Neuronal stem cell (in vitro differentiated cells): ENCODE measurements at regions not wholly inside any gene's neighbourhood (a gene's known extent, or its start where the extent isn't known, plus 50 kb on each side); places are given as distances from the start of the nearest gene placed in this dataset.
"Not testable (repeated sequence)": the region's sequence is repeated elsewhere in the genome, so short reads cannot be mapped to it uniquely, and the experiment has no call there.

ENCODE experiments used
- DNase-seq: peaks from one replicate; pipeline ENCODE4 v3.0.0-alpha.2; 2013; ENCODE audit warnings: low spot score
- H2AFZ ChIP-seq: one replicate; pipeline ENCODE4 v1.6.1; 2013; ENCODE audit warnings: mild to moderate bottlenecking, low read length, inconsistent platforms
- H2AK5ac ChIP-seq: 2 replicates; pipeline ENCODE4 v1.6.1; 2013; ENCODE audit warnings: low read depth, mild to moderate bottlenecking, inconsistent platforms, low read length, moderate library complexity, mixed read lengths
- H2BK120ac ChIP-seq: 2 replicates; pipeline ENCODE4 v1.6.1; 2013; ENCODE audit warnings: low read depth, mild to moderate bottlenecking, inconsistent platforms, low read length, moderate library complexity, mixed read lengths
- H2BK12ac ChIP-seq: one replicate; pipeline ENCODE4 v1.6.1; 2013; ENCODE audit warnings: low read length, inconsistent platforms
- H2BK15ac ChIP-seq: 2 replicates; pipeline ENCODE4 v1.6.1; 2013; ENCODE audit warnings: mild to moderate bottlenecking, low read length, inconsistent platforms, mixed read lengths
- H2BK5ac ChIP-seq: one replicate; pipeline ENCODE4 v1.6.1; 2013; ENCODE audit warnings: inconsistent platforms, mild to moderate bottlenecking, low read length, moderate library complexity
- H3K14ac ChIP-seq: one replicate; pipeline ENCODE4 v1.6.1; 2013; ENCODE audit warnings: low read length, inconsistent platforms
- H3K18ac ChIP-seq: 2 replicates; pipeline ENCODE4 v1.6.1; 2013; ENCODE audit warnings: low read length, inconsistent platforms
- H3K23ac ChIP-seq: 2 replicates; pipeline ENCODE4 v1.6.1; 2013; ENCODE audit warnings: low read depth, mild to moderate bottlenecking, mixed read lengths, low read length, inconsistent platforms; ENCODE audit not compliant: poor library complexity
- H3K27ac ChIP-seq: replicated peaks from 3 replicates; pipeline ENCODE4 v1.5.1; 2013; ENCODE audit warnings: low read length, inconsistent platforms
- H3K27me3 ChIP-seq, 3 experiments: 2 replicates each; pipeline ENCODE4 v1.6.1; 2013; ENCODE audit warnings: low read length in 3 of 3, mild to moderate bottlenecking in 2 of 3, inconsistent platforms in 1 of 3, low read depth in 1 of 3, mixed read lengths in 1 of 3, moderate library complexity in 1 of 3; ENCODE audit not compliant: control insufficient read depth in 3 of 3, insufficient read depth in 3 of 3
- H3K36me3 ChIP-seq, 2 donors: replicated peaks in 1 of 2; 2 replicates each; pipeline ENCODE4 v1.6.1; 2013; ENCODE audit warnings: low read length in 2 of 2; ENCODE audit not compliant: control insufficient read depth in 2 of 2, insufficient read depth in 2 of 2
- H3K4ac ChIP-seq: 2 replicates; pipeline ENCODE4 v1.6.1; 2013; ENCODE audit warnings: inconsistent platforms, mild to moderate bottlenecking, low read length, moderate library complexity
- H3K4me1 ChIP-seq, 2 donors: 1 replicate in 1 of 2; 2 replicates in 1 of 2; pipeline ENCODE4 v1.6.1; 2013; ENCODE audit warnings: low read length in 2 of 2, low read depth in 1 of 2; ENCODE audit not compliant: control insufficient read depth in 2 of 2, insufficient read depth in 1 of 2
- H3K4me2 ChIP-seq: one replicate; pipeline ENCODE4 v1.6.1; 2013; ENCODE audit warnings: mild to moderate bottlenecking, low read length, inconsistent platforms; ENCODE audit not compliant: insufficient read depth, poor library complexity, severe bottlenecking
- H3K4me3 ChIP-seq, 2 donors: 2 replicates each; pipeline ENCODE4 v1.5.1; 2013; ENCODE audit warnings: low read length in 2 of 2, mild to moderate bottlenecking in 2 of 2, inconsistent platforms in 1 of 2, moderate library complexity in 1 of 2
- H3K79me1 ChIP-seq: one replicate; pipeline ENCODE4 v1.6.1; 2013; ENCODE audit warnings: low read depth, mild to moderate bottlenecking, inconsistent platforms, low read length, moderate library complexity
- H3K9ac ChIP-seq: one replicate; pipeline ENCODE4 v1.6.1; 2013; ENCODE audit warnings: mild to moderate bottlenecking, low read depth, low read length, inconsistent platforms; ENCODE audit not compliant: poor library complexity
- H3K9me3 ChIP-seq, 2 donors: replicated peaks in 1 of 2; 2 replicates each; pipeline versions ENCODE3 to v1.6.1; 2013; ENCODE audit warnings: low read length in 2 of 2, mild to moderate bottlenecking in 2 of 2, inconsistent platforms in 1 of 2, low read depth in 1 of 2, mixed read lengths in 1 of 2, moderate library complexity in 1 of 2; ENCODE audit not compliant: control insufficient read depth in 2 of 2, insufficient read depth in 1 of 2
- H4K8ac ChIP-seq: one replicate; pipeline ENCODE4 v1.6.1; 2013; ENCODE audit warnings: low read depth, mild to moderate bottlenecking, inconsistent platforms, low read length, moderate library complexity
- H4K91ac ChIP-seq: one replicate; pipeline ENCODE4 v1.6.1; 2013; ENCODE audit warnings: low read length, low read depth, mild to moderate bottlenecking, inconsistent platforms; ENCODE audit not compliant: poor library complexity
- WGBS, 2 donors: extraction: QIAGEN DNeasy Blood & Tissue Kit; methylation state at CpG; one replicate each; pipeline ENCODE4 v1.1.7; 2013; ENCODE audit warnings: missing lambda C conversion rate in 2 of 2, mixed read lengths in 1 of 2; ENCODE audit not compliant: insufficient read length in 2 of 2, insufficient replicate concordance in 1 of 2; ENCODE audit errors: extremely low coverage in 2 of 2; 5-methylcytosine and 5-hydroxymethylcytosine counted together

- no peak overlapping the region for H3K4me3 ChIP-seq
- H2AK5ac ChIP-seq, result no peak overlapping the region
- no peak for DNase-seq
- no CpG with 5 or more reads among the region's 7 CpGs for WGBS, 2 donors
- H2BK15ac ChIP-seq, result no peak overlapping the region
- no peaks in the 10 kb centered on the region for H3K36me3 ChIP-seq
- H4K8ac ChIP-seq, result no peak overlapping the region
- no peak overlapping the region for H2BK120ac ChIP-seq
- no peak overlapping the region for H2AFZ ChIP-seq
- H3K14ac ChIP-seq, result no peak overlapping the region
- no peak overlapping the region for H2BK12ac ChIP-seq
- no peaks in the 10 kb centered on the region for H3K9me3 ChIP-seq
- no peaks in the 10 kb centered on the region for H3K4me1 ChIP-seq
- no peak overlapping the region for H3K23ac ChIP-seq
- no peak overlapping the region for H3K18ac ChIP-seq
- no peaks in the 10 kb centered on the region for H3K27me3 ChIP-seq
- H3K4ac ChIP-seq, result no peak overlapping the region
- no peak overlapping the region for H3K4me2 ChIP-seq
- H2BK5ac ChIP-seq, result no peak overlapping the region
- no peak overlapping the region for H4K91ac ChIP-seq
- H3K79me1 ChIP-seq, result peaks cover 3% of the 10 kb centered on the region
- H3K27ac ChIP-seq, result no peak overlapping the region
- no peak overlapping the region for H3K9ac ChIP-seq
These were observed 130.0 kb upstream of the ZNF217 start for GRCh38 chr20:53723621-53724020.

DNA sequence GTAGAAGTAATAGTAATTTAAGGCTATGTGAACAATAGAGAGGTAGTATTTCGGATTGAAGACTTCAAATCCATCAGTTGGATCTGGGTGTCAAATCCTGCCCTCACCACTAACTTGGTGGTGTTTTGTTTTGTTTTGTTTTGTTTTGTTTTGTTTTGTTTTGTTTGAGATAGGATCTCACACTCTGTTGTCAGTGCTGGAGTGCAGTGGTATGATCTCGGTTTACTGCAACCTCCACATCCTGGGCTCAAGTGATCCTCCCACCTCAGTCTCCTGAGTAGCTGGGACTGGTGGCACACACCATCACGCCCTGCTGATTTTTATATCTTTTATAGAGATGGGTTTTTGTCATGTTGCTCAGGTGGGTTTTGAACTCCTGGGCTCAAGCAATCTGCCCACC, 129.4 kb upstream of the ZNF217 start:
- H3K36me3 ChIP-seq, result no peaks in the 10 kb centered on the region
- H3K9ac ChIP-seq, result no peak overlapping the region
- H3K18ac ChIP-seq, result no peak overlapping the region
- no peaks in the 10 kb centered on the region for H3K27me3 ChIP-seq
- H3K23ac ChIP-seq, result no peak overlapping the region
- H2AK5ac ChIP-seq, result no peak overlapping the region
- no peak overlapping the region for H2BK5ac ChIP-seq
- H3K14ac ChIP-seq, result no peak overlapping the region
- H3K4me2 ChIP-seq, result no peak overlapping the region
- no peak overlapping the region for H3K4ac ChIP-seq
- no peak overlapping the region for H2BK120ac ChIP-seq
- H3K4me1 ChIP-seq, result no peaks in the 10 kb centered on the region
- H3K4me3 ChIP-seq, result no peak overlapping the region
- H4K8ac ChIP-seq, result no peak overlapping the region
- no peak overlapping the region for H4K91ac ChIP-seq
- H2AFZ ChIP-seq, result no peak overlapping the region
- H3K9me3 ChIP-seq, result no peaks in the 10 kb centered on the region
- peaks cover 3% of the 10 kb centered on the region for H3K79me1 ChIP-seq
- H2BK15ac ChIP-seq, result no peak overlapping the region
- no peak for DNase-seq
- WGBS, 2 donors, result no CpG with 5 or more reads among the region's 3 CpGs
- no peak overlapping the region for H2BK12ac ChIP-seq
- H3K27ac ChIP-seq, result no peak overlapping the region

DNA sequence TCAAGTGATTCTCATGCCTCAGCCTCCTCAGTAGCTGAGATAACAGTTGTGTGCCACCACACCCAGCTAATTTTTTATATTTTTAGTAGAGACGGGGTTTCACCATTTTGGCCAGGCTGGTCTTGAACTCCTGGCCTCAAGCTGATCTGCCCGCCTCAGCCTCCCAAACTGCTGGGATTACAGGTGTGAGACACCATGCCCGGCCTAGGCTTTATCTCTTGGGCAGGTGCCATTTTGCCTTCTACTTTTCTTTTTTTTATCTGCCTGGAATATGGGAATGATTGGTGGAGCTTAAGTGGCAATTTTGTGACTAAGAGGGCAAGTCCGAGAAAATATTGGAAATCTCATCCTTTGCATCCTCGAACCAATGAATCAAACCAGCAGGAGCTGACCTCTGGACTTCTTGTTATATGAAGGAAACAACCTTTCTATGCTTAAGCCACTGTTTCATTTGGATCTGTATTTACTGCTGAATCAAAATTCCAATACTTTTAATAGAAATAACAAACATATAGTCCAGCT, 128.9 kb upstream of the ZNF217 start:
- Histone ChIP-seq H2BK15ac (no peak overlapping the region), H3K36me3 (no peaks in the 10 kb centered on the region), H3K4me3 (no peak overlapping the region), H3K27ac (no peak overlapping the region), H3K9me3 (no peaks in the 10 kb centered on the region), H4K8ac (no peak overlapping the region), H4K91ac (no peak overlapping the region), H2AFZ (no peak overlapping the region), H3K14ac (no peak overlapping the region), H3K79me1 (peaks cover 3% of the 10 kb centered on the region), H2BK120ac (no peak overlapping the region), H3K18ac (no peak overlapping the region), H3K4me2 (no peak overlapping the region), H3K4ac (no peak overlapping the region), H3K27me3 (no peaks in the 10 kb centered on the region), H2BK5ac (no peak overlapping the region), H3K23ac (no peak overlapping the region), H2AK5ac (no peak overlapping the region), H3K4me1 (no peaks in the 10 kb centered on the region), H2BK12ac (no peak overlapping the region), H3K9ac (no peak overlapping the region)
- WGBS, 2 donors, result no CpG with 5 or more reads among the region's 5 CpGs
- no peak for DNase-seq

DNA sequence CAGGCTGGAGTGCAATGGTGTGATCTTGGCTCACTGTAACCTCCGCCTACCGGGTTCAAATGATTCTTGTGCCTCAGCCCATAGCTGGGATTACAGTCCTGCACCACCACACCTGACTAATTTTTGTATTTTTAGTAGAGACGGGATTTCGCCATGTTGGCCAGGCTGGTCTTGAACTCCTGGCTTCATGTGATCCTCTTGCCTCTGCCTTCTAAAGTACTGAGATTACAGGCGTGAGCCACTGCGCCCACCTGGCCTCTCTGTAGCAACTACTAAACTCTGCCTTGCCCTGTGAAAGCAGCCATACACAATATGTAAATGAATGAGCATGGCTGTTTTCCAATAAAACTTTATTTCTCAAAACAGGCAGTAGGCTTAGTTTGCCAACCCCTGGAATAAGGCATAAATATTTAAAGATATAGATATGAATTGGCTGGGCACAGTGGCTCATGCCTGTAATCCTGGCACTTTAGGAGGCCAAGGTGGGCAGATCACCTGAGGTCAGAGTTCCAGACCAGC, 127.9 kb upstream of the ZNF217 start:
- not testable (repeated sequence) for H3K79me1 ChIP-seq, H4K8ac ChIP-seq, H3K27me3 ChIP-seq, H2BK15ac ChIP-seq, H2AFZ ChIP-seq, H3K36me3 ChIP-seq, H3K4ac ChIP-seq, H2AK5ac ChIP-seq, H3K23ac ChIP-seq, H2BK12ac ChIP-seq, H4K91ac ChIP-seq, H3K27ac ChIP-seq, H3K9me3 ChIP-seq, H3K4me3 ChIP-seq, H3K4me1 ChIP-seq, H3K18ac ChIP-seq, H2BK120ac ChIP-seq, H3K9ac ChIP-seq, DNase-seq, H3K4me2 ChIP-seq, H2BK5ac ChIP-seq, H3K14ac ChIP-seq
- WGBS, 2 donors, result no CpG with 5 or more reads among the region's 6 CpGs
